ENCODE measurements at regions not wholly inside any gene's neighbourhood (a gene's known extent, or its start where the extent isn't known, plus 50 kb on each side); places are given as distances from the start of the nearest gene placed in this dataset.

DNA sequence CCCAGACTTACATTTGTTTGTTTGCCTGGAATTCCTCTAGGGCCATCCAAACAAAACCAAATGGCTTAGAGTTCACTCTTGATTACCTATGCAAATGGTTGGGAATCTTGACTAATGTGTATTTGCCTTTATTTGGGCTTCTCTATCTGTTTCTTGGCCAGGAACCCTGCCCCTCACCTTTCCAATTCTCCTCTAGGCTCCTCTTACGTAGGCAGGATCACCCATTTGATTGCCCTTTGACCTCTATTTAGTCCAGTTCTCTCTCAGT is 123.0 kb upstream of the DYRK2 start:
- no peaks in the 10 kb centered on the region for H3K9me3 ChIP-seq (replicated peaks; ENCODE audit: insufficient read depth, low read length)
- H2AFZ ChIP-seq (ENCODE audit: low read length) = no peak overlapping the region
- no peak overlapping the region for H3K4me3 ChIP-seq (ENCODE audit: low read length)
- H3K79me2 ChIP-seq (ENCODE audit: low read length) = no peaks in the 10 kb centered on the region
- no peak overlapping the region for H3K4me2 ChIP-seq (ENCODE audit: low read depth, low read length)
- H3K9ac ChIP-seq (ENCODE audit: low read length) = no peak overlapping the region
- no peaks in the 10 kb centered on the region for H3K27me3 ChIP-seq (replicated peaks; ENCODE audit: insufficient read depth, low read length)
- no peak overlapping the region for H3K27ac ChIP-seq (ENCODE audit: low read length)
- H3K9me2 ChIP-seq (replicated peaks; ENCODE audit: insufficient read depth, low read length) = no peaks in the 10 kb centered on the region
- no peak for DNase-seq
- TF ChIP-seq, protein P1, sequence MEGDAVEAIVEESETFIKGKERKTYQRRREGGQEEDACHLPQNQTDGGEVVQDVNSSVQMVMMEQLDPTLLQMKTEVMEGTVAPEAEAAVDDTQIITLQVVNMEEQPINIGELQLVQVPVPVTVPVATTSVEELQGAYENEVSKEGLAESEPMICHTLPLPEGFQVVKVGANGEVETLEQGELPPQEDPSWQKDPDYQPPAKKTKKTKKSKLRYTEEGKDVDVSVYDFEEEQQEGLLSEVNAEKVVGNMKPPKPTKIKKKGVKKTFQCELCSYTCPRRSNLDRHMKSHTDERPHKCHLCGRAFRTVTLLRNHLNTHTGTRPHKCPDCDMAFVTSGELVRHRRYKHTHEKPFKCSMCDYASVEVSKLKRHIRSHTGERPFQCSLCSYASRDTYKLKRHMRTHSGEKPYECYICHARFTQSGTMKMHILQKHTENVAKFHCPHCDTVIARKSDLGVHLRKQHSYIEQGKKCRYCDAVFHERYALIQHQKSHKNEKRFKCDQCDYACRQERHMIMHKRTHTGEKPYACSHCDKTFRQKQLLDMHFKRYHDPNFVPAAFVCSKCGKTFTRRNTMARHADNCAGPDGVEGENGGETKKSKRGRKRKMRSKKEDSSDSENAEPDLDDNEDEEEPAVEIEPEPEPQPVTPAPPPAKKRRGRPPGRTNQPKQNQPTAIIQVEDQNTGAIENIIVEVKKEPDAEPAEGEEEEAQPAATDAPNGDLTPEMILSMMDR (IDR thresholded peaks at IDR 0.05; ENCODE audit: low read length) = no peak
- TF ChIP-seq EZH2phosphoT487 (IDR thresholded peaks at IDR 0.05; ENCODE audit: low read length) = no peak
- TF ChIP-seq EZH2 (optimal IDR thresholded peaks at IDR 0.05; ENCODE audit: low read depth, low read length) = no peak
- H4K20me1 ChIP-seq (ENCODE audit: insufficient read depth, low read length) = no peaks in the 10 kb centered on the region
- H3F3A ChIP-seq (ENCODE audit: insufficient read depth, low read length) = no peaks in the 10 kb centered on the region
- no peaks in the 10 kb centered on the region for H3K36me3 ChIP-seq (replicated peaks; ENCODE audit: insufficient read depth, low read length)
- H3K4me1 ChIP-seq (ENCODE audit: low read length) = no peaks in the 10 kb centered on the region

- Histone ChIP-seq H3K79me2 (ENCODE audit: low read length) (no peaks in the 10 kb centered on the region), H3K4me2 (ENCODE audit: low read depth, low read length) (no peak overlapping the region), H3K4me1 (ENCODE audit: low read length) (no peaks in the 10 kb centered on the region), H4K20me1 (ENCODE audit: insufficient read depth, low read length) (no peaks in the 10 kb centered on the region), H3K9me2 (replicated peaks; ENCODE audit: insufficient read depth, low read length) (no peaks in the 10 kb centered on the region), H3K4me3 (ENCODE audit: low read length) (no peak overlapping the region), H2AFZ (ENCODE audit: low read length) (no peak overlapping the region), H3K9ac (ENCODE audit: low read length) (no peak overlapping the region), H3K27me3 (replicated peaks; ENCODE audit: insufficient read depth, low read length) (no peaks in the 10 kb centered on the region), H3K9me3 (replicated peaks; ENCODE audit: insufficient read depth, low read length) (no peaks in the 10 kb centered on the region), H3F3A (ENCODE audit: insufficient read depth, low read length) (no peaks in the 10 kb centered on the region), H3K27ac (ENCODE audit: low read length) (no peak overlapping the region), H3K36me3 (replicated peaks; ENCODE audit: insufficient read depth, low read length) (no peaks in the 10 kb centered on the region)
- DNase-seq = no peak
- TF ChIP-seq EZH2 (optimal IDR thresholded peaks at IDR 0.05; ENCODE audit: low read depth, low read length) = no peak
- TF ChIP-seq, protein P1 (IDR thresholded peaks at IDR 0.05; ENCODE audit: low read length) = no peak
- TF ChIP-seq EZH2phosphoT487 (IDR thresholded peaks at IDR 0.05; ENCODE audit: low read length) = no peak
Measured at GRCh38 chr12:67526129-67526528, 122.4 kb upstream of the DYRK2 start.

- Histone ChIP-seq H3K9ac (ENCODE audit: low read length) (no peak overlapping the region), H3K27me3 (replicated peaks; ENCODE audit: insufficient read depth, low read length) (no peaks in the 10 kb centered on the region), H3K36me3 (replicated peaks; ENCODE audit: insufficient read depth, low read length) (no peaks in the 10 kb centered on the region), H3K9me2 (replicated peaks; ENCODE audit: insufficient read depth, low read length) (no peaks in the 10 kb centered on the region), H3K4me3 (ENCODE audit: low read length) (no peak overlapping the region), H2AFZ (ENCODE audit: low read length) (no peak overlapping the region), H4K20me1 (ENCODE audit: insufficient read depth, low read length) (no peaks in the 10 kb centered on the region), H3K4me1 (ENCODE audit: low read length) (no peaks in the 10 kb centered on the region), H3K79me2 (ENCODE audit: low read length) (no peaks in the 10 kb centered on the region), H3K9me3 (replicated peaks; ENCODE audit: insufficient read depth, low read length) (no peaks in the 10 kb centered on the region), H3F3A (ENCODE audit: insufficient read depth, low read length) (no peaks in the 10 kb centered on the region), H3K27ac (ENCODE audit: low read length) (no peak overlapping the region), H3K4me2 (ENCODE audit: low read depth, low read length) (no peak overlapping the region)
- DNase-seq = no peak
- TF ChIP-seq, protein P1 (IDR thresholded peaks at IDR 0.05; ENCODE audit: low read length) = no peak
- TF ChIP-seq EZH2 (optimal IDR thresholded peaks at IDR 0.05; ENCODE audit: low read depth, low read length) (no peak), EZH2phosphoT487 (IDR thresholded peaks at IDR 0.05; ENCODE audit: low read length) (no peak)
Measured at GRCh38 chr12:67531051-67531450, 117.5 kb upstream of the DYRK2 start.

DNA sequence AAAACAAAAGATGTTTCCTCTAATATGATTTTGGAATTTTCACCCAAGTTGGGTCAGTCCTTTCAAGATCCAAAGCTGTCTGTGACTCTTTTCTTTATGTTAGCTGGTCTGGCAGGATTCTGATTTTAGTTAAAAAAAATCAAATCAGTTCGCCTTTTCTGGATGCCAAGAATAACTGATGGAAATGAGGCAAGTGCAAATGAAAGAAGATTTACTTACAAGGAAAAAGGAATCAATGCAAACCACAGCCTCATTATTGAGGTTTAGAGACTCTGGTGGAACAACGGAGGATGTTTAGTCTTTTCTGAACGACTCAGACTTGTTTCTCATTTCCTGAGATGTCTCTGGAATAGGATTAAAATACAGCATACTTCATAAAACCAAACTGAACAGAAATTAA is 117.0 kb upstream of the DYRK2 start:
- H3K9ac ChIP-seq (ENCODE audit: low read length) = no peak overlapping the region
- no peaks in the 10 kb centered on the region for H3K36me3 ChIP-seq (replicated peaks; ENCODE audit: insufficient read depth, low read length)
- H3K79me2 ChIP-seq (ENCODE audit: low read length) = no peaks in the 10 kb centered on the region
- no peaks in the 10 kb centered on the region for H3F3A ChIP-seq (ENCODE audit: insufficient read depth, low read length)
- H3K4me3 ChIP-seq (ENCODE audit: low read length) = no peak overlapping the region
- no peak overlapping the region for H3K27ac ChIP-seq (ENCODE audit: low read length)
- no peaks in the 10 kb centered on the region for H4K20me1 ChIP-seq (ENCODE audit: insufficient read depth, low read length)
- H3K4me1 ChIP-seq (ENCODE audit: low read length) = no peaks in the 10 kb centered on the region
- H3K9me2 ChIP-seq (replicated peaks; ENCODE audit: insufficient read depth, low read length) = no peaks in the 10 kb centered on the region
- no peaks in the 10 kb centered on the region for H3K27me3 ChIP-seq (replicated peaks; ENCODE audit: insufficient read depth, low read length)
- no peak for TF ChIP-seq EZH2phosphoT487 (IDR thresholded peaks at IDR 0.05; ENCODE audit: low read length)
- no peak for TF ChIP-seq EZH2 (optimal IDR thresholded peaks at IDR 0.05; ENCODE audit: low read depth, low read length)
- TF ChIP-seq, protein P1 (IDR thresholded peaks at IDR 0.05; ENCODE audit: low read length) = no peak
- H2AFZ ChIP-seq (ENCODE audit: low read length) = no peak overlapping the region
- no peaks in the 10 kb centered on the region for H3K9me3 ChIP-seq (replicated peaks; ENCODE audit: insufficient read depth, low read length)
- no peak for DNase-seq
- H3K4me2 ChIP-seq (ENCODE audit: low read depth, low read length) = no peak overlapping the region

Data from MM.1S (cell line).